Ishikawa (cell line): ENCODE measurements at regions not wholly inside any gene's neighbourhood (a gene's known extent, or its start where the extent isn't known, plus 50 kb on each side); places are given as distances from the start of the nearest gene placed in this dataset.

ENCODE experiments used
- CEBPB ChIP-seq: IDR thresholded peaks from 2 replicates; pipeline ENCODE4 v1.6.1; 2012
- EP300 ChIP-seq: IDR thresholded peaks from 2 replicates; pipeline ENCODE4 v1.6.1; 2012; ENCODE audit warnings: borderline replicate concordance
- RAD21 ChIP-seq: IDR thresholded peaks from 2 replicates; pipeline ENCODE4 v1.6.1; 2012; ENCODE audit warnings: low read depth
- REST ChIP-seq: IDR thresholded peaks from 2 replicates; pipeline ENCODE4 v1.6.1; 2012; ENCODE audit warnings: low read depth, mild to moderate bottlenecking
- TAF1 ChIP-seq: IDR thresholded peaks from 2 replicates; pipeline ENCODE4 v1.6.1; 2012; ENCODE audit warnings: low read depth, mild to moderate bottlenecking
- TEAD4 ChIP-seq: IDR thresholded peaks from 2 replicates; pipeline ENCODE4 v1.6.1; 2012

DNA sequence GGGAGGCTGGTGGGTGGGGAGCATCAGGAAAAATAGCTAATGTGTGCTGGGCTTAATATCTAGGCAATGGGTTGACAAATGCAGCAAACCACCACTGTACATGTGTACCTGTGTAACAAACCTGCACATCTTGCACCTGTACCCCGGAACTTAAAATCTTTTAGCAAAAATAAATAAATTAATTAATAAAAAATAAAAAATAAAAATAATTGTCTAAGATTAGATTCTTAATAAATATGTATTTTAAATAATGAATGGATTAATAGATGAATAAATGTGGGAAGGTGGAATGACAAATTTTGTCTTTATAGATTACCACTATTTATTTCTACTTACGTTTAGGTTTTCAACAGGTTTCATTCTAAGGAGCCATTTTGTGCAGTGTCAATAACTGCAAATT lies 563.5 kb upstream of the B3GALT2 start:
- TF ChIP-seq TEAD4 (no peak), TAF1 (no peak), CEBPB (no peak), RAD21 (no peak), EP300 (no peak), REST (no peak)
